Ecto neural progenitor cell (in vitro differentiated cells): ENCODE measurements at regions not wholly inside any gene's neighbourhood (a gene's known extent, or its start where the extent isn't known, plus 50 kb on each side); places are given as distances from the start of the nearest gene placed in this dataset.

Experiments used
- DNase-seq: peaks from one replicate; pipeline ENCODE4 v3.0.0-alpha.2; 2018; ENCODE audit warnings: low spot score

DNA sequence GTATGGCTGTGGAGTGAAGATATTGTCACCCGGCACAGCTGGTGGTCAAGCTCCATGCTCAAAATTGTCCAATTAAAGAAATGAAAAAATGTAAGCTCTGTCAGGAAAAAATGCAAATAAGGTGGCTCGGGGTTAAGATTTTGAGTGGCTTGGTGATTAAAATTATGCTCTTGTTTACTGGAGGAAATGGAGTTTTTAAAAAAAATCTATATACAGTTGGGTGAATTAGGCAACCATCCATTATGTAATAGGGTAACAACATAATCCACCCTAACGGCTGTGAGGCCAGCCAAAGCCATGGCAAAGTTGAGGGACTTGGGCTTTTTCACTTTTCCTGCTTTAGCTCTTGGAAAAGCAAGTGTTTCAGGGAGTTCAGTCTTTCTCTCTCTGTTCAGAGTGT is 260.8 kb upstream of the HABP2 start:
- no peak for DNase-seq

DNA sequence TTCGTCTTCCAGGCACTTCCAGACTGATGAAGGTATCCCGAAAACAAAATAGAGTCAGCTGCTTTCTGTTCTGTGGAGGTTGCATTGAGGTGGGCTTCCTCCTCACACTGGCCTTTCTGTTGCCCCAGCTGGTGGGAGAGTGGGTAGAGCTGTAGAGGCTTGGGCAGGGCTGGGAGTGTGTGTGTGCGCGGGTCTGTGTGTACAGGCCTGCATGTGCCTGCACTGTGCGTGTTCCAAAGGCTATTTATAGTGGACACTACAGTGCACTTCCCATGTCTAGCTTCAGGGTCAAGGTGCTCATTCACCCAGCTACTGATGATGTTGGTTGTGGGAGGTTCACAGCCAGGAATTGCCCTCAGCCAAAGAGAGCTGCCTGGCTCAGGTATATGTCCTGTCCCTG is 260.1 kb upstream of the HABP2 start:
- no peak for DNase-seq

DNA sequence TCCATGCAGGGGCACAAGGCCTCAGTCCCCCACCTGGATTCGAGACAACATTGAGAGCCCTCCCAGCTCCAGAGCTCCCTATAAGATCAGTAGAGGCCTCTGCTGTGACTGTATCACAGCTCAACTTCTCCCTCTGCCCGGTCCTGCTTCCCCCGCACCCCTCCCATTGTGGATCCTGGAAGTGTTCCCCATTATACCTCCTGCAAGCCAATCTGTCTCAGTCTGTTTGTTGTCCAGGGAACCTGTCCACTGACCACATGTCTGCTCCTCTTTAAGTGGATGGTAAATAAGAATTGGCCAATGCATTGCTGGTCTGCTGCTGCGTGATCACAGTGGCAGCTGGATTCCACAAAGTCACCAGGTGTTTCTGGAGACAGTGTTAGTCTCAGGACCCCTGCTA is 259.7 kb upstream of the HABP2 start:
- no peak for DNase-seq

DNA sequence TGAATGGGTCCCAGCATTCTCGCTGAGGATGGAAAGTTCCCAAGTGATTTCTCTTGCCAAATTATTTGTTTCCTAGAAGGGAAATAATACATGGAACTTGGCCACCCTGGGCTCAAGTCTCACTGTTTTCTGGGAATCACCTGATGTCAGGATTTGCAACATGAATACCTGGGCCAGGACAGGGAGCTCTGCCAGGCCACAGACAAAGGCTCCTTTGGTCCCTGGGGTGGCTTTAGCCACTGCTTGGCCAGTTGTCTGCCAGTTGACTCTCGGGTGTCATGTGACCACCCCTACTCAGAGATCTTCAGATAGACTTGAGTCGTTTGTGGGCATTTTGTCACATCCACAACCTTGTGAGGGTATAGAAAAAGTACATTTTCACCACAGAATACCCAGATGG is 258.0 kb upstream of the HABP2 start:
- DNase-seq = no peak

DNA sequence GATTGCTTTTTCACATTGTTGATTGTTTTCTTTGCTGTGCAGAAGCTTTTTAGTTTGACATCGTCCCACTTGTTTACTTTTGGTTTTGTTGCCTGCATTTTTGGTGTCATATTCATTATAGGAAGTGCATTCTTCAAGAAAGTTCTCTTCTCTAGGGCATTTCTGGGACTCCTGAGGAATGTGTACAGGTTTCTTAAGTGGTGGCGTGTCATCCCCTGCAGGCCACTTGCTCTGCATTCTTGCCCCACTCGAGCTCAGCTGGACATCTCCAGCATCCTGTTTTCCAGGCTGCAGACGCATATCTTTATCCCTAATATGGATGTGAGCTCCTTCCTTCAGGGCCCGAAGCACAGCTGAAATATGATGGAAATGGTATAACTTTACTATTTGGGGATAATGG is 255.6 kb upstream of the HABP2 start:
- DNase-seq = no peak

DNA sequence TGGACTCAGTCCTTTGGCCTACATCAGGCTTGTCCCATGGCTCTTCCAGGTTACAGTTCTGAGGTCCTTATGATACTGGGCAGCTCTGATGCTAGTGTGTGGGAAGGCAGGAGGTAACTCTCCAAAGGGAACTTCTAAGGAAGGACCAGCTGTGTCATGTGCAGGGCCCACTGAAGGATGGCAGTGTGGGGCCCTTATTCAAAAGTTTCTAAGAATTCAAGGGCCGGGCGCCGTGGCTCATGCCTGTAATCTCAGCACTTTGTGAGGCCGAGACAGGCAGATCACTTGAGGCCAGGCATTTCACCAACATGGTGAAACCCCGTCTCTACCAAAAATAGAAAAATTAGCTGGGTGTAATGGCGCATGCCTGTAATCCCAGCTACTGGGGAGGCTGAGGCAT is 254.2 kb upstream of the HABP2 start:
- no peak for DNase-seq

DNA sequence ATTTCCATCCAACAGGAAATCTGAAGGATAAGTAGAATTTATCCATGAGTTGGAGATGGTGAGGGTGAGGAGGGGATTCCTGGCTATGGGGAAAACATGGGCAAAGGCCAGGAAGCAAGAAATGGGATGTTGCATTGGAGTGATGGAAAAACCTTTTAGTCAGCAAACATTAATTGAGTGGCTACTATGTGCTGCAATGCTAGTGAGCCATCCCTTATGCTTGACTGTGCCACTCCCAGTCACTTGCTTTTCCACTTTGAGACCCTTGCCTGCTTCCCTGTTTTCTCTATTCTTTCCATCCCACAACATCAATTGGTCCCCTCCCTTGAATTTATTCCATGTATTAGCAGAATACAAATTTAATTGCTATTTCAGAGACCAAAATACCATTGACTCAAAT is 252.7 kb upstream of the HABP2 start:
- DNase-seq = no peak

DNA sequence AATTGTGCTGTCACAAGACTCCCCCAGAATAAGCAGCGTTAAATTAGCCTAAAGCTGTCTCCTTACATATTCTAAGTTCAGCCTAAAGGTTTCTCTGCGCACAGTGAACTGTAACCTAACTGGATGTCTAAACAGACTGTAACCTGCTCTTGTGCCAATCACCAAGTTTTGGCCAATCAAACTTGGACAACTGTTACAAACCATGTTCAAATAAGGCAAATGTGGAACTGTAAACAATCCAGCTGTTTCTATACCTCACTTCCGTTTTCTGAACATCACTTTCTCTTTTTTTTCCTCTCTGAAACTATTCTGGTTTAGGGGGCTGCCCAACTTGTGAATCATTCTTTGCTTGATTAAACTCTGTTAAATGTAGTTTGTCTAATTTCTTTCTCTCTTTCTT is 252.2 kb upstream of the HABP2 start:
- no peak for DNase-seq

DNA sequence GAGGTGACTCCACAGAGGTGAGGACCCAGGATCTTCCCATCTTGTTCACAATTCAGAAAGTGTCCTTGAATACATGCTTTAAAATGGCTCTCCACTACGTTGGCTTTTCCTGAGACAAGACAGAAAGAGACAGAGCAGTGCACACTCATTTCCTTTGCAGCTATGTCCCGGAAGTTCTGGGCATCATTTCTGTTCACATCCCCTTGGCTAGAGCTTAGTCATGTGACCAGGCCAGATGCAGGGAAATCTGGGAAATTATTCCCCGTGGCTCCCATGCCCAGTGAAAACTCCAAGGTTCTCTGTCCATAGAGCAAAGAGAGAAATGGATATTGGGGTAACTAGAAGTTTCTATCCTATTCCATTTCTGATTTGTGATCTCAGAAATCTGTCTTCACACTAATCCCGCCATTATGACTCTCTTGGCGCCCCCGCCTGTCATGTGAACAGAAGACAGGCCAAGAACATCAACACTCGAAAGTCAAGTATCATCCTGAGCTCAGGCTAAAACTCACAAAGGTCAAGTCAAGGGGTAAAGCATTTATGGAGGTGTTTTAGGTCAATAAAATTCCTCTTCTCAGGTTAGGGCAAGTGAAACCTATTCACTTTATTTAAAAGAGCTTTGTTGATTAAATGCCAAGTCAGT is 251.4 kb upstream of the HABP2 start:
- DNase-seq = no peak

DNA sequence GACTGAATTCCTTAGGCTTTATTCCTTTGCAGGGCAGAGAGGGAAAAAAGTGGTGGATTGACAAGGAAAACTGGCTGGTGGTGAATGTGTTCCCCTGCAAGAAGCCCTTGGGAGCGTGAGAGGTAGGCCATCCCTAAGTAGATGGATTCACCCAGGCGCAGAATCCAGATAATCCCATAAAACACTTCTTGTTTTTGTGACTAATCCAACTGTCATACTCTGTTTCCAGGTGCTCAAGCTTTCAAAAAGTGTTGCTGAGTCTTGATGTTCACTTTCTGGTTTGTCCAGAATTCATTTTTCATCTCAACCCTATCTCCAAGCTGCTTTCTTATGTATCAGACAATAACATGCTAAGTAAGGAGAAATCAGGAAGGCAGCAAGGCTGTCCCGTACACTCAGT is 250.8 kb upstream of the HABP2 start:
- DNase-seq = no peak

DNA sequence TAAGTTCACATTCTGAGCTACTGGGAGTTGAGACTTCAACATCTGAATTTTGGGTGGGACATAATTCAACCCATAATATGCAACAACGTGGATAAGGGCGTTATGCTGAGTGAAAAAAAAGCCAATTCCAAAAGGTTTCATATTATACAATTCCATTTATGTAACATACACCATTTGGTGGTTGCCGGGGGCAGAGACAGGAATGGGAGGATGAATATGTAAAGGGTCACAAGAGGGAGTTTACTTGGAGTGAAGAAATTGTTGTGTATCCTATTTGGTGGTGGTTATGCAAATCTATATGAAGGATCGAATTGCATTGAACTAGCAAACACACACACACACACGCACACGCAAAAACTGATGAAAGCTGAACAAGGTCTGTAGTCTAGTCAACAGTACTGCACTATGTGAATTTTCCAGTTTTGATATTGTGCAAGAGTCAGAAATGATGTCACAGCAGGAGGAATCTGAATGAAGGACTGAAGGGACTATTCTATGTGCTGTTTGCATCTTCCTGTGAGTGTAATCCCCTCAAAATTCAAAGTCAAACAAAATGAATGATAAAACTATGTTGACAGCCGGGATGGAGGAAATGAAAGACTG is 249.2 kb upstream of the HABP2 start:
- no peak for DNase-seq

DNA sequence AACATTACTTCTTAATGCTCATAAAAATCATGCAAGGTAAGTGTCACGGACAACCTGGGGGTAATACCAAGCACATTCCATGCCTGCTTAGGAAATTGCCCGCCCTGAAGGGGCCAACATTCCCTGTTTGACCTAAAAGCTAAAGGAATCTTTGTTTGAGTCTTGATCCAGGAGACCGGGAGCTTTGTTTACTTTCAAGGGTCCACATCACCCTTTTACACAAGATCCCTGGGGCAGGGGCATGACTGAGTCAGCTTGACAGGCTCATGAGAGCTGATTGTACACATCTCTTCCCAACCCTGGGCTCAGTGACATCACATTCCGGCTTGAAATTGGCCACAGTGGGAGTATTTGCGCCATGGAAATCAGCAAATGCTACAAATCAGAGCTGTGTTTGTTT is 248.1 kb upstream of the HABP2 start:
- DNase-seq = no peak

DNA sequence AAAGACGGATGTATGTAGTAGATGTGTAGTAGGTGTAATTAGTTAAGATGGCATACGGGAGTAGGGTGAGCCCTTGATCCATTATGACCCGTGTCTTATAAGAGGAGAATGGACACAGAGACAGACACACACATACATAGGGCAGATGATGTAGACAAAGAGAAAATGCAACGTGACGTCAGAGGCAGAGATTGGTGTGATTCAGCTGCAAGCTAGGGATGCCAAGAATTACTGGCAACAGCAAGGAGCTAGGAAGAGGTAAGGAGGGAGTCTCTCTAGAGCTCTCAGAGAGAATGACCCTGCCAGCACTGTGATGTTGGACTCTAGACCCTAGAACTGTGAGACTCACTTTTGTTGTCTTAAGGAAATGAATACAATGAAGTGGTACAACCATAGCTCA is 247.0 kb upstream of the HABP2 start:
- DNase-seq = no peak

DNA sequence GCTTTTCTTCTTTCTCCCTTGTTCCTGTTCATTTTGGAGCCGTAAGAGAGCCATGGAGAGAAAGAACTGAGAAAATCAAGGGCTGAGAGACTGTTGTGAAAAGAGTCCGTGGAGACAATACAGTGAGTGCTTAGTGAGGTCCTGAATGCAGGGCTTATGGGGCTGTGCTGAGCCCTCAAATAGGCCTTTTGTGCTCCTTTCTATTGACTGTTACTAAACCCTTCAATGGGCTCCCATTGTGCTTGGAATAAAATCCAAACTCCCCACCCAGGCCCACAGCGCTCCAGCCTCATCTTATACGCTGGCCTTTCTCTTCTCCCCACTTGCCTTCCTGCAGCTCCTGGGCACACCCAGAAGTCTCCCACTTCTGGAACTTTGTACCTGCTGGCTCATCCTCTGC is 243.1 kb upstream of the HABP2 start:
- DNase-seq = peak; percentile 77

DNA sequence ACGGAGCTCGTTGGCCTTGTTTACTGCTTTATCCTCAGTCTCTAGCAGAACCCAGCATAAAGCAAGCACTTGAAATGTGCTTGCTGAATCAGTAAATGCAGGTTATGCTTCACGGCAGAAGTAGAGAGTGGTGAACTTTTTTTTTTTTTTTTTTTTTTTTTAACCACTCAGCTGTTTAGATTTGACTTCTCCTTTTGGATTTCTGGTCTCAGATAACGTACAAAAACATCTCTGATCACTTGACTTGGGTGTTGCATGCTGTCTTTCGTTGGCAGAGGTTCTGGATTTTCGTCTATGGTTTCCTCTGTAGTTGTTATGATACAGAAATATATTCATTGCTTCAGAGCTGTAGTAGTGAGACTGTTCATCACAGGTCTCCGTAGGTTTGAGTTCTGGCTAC is 242.5 kb upstream of the HABP2 start:
- no peak for DNase-seq

DNA sequence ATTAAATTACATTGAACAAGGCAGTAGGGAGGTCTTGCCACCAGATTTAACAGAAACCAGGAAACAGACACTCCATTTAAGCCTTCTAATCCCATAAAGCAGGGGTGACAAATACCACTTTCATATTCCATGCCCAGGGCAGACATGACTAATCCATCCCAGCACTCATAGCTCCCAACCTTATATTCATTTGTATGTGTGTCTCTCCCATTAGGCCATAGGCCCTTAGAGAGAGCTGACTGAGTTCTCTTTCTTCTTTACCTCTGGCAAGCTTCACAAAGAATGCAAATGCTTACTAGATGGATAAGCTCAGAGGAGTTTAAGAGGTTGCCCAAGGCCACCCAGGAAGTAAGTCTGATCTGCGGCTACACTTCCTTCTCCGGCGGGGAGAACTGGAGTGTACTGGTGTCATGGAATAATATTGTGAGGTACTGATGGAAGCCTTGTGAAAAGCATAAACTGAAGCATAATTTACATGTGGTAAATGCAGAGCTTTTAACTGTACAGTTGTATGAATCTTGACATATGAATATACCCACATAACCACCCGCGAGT is 239.7 kb upstream of the HABP2 start:
- DNase-seq = no peak

DNA sequence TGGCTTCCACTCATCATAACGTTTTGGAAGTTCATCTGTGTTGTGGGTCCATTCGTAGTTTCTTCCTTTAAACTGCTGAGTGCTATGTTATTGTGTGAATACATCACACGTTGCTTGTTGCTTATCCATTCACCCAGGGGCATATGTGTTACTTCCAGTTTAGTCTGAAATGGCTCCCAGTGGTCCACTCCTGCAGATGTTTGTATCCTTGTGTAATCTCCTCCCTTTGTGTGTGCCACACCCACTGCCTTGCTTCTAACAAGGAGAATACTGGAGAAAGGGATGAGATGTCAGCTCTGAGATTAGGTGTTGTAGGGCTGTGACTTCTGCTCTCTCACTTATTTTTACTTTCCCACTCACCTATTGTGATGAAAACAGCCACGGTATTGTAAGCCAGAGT is 239.1 kb upstream of the HABP2 start:
- DNase-seq = no peak

DNA sequence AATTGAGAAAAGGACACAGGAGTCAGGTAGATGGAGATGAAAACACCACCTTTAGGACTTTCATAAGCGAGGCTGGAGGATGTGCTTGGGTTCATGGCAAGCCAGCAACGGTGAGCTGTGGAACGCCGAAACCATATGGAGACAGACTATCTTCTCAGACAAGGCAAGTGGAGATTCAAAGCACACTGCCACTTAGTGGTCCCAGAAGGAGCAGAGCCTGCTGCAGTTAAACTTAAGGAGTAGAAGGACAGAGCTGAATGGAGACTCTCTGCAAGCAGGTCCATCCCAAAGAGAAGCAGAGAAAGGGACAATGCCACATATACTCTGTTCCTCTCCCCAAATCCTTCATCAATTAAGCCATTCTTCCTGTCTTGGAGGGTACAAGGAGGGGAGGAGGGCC is 236.3 kb upstream of the HABP2 start:
- DNase-seq = no peak

DNA sequence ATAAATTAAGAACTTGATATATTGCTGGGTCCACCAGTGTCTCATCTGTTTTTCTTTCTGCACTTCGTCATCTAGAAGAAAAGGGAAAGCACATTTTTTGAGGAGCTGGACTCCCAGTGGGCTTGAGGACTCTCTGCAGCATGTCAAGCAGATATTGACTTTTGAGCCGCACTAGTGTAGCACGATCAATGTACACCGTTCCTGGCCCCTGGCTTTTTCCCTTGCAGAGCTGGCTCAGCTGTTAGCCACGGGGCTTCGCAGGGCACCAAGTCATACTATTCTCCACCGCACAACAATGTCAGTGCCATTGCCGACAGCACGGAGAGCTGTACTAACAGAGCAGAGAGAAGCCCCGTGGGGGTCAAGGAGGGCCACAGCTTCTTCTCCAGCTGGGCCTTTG is 235.4 kb upstream of the HABP2 start:
- no peak for DNase-seq

DNA sequence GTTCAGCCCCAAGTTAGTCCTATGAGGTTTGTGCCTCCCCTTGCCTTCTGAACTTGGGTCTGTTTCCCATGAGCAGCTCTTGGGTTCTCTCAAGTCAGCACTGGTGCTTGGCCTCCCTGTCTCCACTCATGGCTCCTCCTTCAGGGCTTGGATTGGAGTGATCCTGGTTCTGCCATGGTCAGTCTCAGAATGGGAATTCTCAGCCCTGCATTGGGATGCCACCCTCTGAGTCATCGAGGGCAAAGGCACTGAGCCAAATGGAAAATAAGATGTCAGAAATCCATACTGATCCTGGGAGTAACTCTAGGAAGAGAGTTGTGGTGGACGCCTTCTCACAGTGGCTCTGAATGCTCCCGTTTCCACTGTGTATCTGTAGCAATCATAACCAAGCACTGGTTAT is 233.4 kb upstream of the HABP2 start:
- no peak for DNase-seq

DNA sequence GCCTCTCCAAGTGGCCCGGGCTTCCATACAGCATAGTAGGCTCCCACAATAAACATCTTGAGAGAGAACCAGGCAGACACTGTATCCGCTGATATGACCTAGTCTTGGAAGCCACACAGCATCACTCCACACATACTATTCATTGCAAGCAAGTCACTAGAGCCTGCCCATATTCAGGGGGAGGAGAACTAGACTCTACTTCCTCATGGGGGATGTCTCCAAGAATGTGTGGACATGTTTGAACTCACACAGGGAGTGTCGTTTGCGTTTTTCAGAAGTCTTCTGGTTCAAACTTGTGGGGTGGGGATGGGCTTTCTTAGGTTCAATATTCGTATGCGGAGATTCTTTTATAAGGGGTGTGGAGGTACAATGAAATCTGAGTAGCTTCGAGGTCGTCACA is 232.6 kb upstream of the HABP2 start:
- no peak for DNase-seq

DNA sequence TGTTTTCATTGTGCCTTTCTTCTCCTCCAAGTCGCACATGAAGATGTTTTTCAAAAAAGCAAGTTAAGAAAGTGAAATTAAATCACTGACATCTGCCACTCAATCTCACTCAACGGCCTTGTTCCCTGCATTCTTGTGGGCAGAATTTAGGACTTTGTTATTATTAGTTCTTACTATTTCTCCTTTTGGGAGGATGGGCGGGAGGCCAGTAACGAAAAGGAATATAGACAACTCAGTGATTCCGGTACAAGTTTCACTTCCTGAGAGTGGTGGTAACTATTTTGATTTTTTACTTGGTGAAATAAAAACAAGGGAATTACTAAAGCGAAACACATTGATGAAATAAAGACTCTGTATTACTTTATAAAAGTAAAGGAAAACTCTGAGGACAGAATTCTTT is 231.9 kb upstream of the HABP2 start:
- DNase-seq = no peak

DNA sequence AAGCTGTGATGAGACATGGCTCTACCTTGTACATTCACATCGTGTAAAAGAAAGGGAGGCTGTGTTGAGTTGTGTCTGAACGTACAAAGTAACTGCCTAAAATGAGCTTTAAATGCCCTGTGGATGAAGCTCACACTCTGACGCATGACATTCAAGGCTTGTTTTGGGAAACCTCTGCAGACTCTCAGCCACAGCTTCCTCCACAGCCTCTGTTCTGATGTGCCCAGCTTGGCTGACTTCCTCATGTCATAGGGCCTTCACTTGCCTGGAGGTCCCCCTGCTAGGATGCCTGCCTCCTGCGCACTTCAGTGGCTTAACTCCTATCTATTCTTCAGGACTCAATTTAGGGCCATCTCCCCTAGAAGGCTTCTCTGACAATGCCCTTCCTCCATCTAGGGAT is 230.0 kb upstream of the HABP2 start:
- no peak for DNase-seq

DNA sequence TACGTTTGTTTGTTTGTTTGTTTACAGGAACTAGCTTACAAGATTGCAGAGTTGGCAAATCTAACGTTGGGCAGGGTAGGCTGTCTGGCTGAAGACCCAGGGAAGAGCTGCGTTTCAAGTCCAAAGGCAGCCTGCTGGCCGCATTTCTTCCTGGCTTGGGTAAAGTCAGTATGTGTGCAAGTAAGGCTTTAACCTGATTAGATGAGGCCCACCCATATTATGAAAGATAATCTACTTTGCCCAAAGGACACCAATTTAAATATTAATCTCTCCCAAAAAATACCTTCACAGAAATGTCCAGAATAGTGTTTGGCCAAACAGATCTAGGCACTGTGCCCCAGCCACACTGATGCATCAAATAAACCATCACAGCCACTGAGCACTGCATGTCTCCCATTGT is 228.9 kb upstream of the HABP2 start:
- no peak for DNase-seq
